ENCODE measurements at regions not wholly inside any gene's neighbourhood (a gene's known extent, or its start where the extent isn't known, plus 50 kb on each side); places are given as distances from the start of the nearest gene placed in this dataset.

- TF ChIP-seq CTCF (conservative IDR thresholded peaks at IDR 0.05 in 1 of 2, IDR thresholded peaks at IDR 0.05 in 1 of 2; ENCODE audit: low read depth in 1 of 2, low read length in 2 of 2), result no peak
- no peak for TF ChIP-seq EZH2 (IDR thresholded peaks at IDR 0.05; ENCODE audit: low read length, missing control alignments)
Observed at GRCh38 chr5:88396751-88397281, 128.2 kb upstream of the TMEM161B start.

All from fibroblast of lung (primary cell).